GM21526 (cell line): ENCODE measurements at regions not wholly inside any gene's neighbourhood (a gene's known extent, or its start where the extent isn't known, plus 50 kb on each side); places are given as distances from the start of the nearest gene placed in this dataset.

Source experiments
- ATAC-seq: cut with Tn5 transposase; IDR thresholded peaks from one replicate; pipeline ENCODE4 v1.9.1; 2021; ENCODE audit warnings: moderate library complexity; ENCODE audit not compliant: unreplicated experiment, low FRiP score

GRCh38 chr13:26942184-26942583 is 181.6 kb upstream of the GPR12 start:
- no peak for ATAC-seq

DNA sequence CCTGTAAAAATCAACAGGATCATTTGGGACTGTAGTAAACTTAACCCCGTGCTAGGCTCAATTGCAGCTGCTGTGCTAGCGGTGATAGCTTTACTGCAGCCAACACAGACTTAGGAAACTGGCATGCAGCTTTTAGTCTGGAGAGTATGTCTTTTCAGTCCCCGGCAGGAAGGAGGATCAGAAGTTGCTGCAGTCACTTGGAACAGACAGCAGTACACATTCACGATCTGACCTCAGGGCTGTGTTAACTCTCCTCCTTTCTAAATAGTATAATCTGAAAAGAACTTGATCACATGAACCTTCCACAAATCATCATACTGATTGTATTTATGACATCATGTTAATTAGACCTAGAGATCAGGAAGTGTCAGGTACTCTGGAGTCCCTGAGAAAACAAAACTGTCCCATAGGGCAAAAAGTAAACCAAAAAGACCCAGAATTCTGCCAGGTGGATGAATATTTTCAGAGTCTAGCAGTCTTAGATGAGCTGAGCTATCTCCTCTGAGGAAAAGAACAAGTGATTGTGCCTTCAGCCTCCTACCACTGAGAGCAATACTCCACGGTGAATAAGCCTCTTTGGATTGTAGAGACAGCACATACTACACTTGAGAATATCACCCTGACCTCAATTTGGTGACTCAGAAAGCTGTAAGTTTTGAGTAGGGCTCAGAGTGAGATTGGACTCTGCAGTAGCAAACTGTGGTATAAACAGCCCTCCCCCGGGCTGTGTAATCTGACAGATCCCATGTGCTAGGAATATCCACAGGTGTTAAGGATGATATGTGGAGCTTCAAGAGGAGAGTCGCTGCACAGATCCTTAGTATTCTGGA is 181.0 kb upstream of the GPR12 start:
- ATAC-seq, result no peak

DNA sequence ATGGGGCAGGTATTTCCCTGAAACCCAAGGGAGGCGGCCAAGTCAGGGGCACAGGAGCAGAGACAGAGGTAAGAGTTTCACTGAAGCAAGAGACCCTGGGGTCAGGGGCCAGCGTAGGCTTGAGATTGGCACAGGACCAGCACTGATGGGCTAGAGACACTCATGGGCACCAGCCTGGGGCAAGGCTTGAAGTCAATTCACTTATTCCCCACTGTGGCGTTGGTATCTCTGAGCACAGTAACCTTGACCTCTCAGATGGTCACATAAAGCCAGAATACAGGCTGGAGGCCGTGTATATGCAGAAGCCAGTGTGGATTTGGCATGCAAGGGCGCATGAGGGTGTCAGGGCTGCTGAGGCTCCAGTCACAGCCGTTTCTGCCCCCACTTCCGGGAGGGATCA is 173.5 kb upstream of the GPR12 start:
- no peak for ATAC-seq

DNA sequence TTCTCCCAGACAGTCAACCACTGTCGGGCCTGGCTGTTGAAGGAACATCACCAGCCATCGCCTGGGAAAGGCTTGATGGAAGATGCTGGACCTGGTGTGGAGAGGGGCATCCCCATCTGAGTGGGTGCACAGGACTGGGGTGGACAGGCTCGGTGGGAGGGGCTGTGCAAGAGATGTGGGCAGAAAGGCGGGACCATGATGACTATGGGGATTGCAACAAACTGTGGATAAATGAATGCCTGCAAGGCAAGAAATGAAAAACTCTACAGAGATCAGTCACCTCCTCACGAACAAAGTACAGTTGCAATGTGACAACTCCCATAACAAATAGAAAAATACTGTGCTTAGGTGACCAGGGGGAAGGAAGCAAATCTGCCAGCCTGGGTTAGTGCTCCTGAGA is 171.9 kb upstream of the GPR12 start:
- ATAC-seq, result no peak

DNA sequence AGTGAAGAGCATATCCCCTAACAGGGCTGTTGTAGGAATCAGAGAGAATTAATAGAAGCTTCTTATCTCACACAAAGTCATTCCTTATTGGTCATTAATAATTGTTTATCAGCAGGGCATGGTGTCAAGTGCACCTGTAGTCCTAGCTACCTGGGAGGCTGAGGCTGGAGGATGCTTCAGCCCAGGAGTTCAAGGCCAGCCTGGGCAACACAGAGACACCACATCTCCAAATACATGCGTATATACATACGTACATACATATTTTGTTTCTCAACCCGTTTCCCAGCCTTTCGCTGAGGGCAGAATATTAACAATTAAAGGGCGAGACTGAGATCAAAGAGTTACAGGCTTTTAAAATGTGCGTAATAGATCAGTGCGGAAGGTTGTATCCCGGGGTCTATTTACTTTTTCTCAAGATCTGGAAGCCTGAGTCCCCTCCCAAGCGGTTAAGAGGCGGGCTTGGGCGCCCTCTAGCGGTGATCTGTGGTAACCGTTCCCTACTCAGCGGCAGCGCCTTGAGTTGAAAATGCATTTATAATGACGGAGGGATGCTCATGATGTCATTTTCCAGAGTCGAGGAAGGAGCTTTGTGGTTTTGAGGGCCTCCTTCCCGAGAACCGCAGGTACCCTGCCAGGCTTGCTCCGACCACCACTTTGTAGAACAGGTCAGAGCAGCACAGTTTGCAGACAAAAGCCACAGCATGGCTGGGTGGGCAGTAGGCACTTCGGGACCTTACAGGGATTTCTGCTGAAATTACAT is 169.6 kb upstream of the GPR12 start:
- ATAC-seq, result no peak

GRCh38 chr13:26927511-26927910 is 166.9 kb upstream of the GPR12 start:
- no peak for ATAC-seq

- no peak for ATAC-seq
Measured at GRCh38 chr13:26926371-26926770, 165.8 kb upstream of the GPR12 start.

DNA sequence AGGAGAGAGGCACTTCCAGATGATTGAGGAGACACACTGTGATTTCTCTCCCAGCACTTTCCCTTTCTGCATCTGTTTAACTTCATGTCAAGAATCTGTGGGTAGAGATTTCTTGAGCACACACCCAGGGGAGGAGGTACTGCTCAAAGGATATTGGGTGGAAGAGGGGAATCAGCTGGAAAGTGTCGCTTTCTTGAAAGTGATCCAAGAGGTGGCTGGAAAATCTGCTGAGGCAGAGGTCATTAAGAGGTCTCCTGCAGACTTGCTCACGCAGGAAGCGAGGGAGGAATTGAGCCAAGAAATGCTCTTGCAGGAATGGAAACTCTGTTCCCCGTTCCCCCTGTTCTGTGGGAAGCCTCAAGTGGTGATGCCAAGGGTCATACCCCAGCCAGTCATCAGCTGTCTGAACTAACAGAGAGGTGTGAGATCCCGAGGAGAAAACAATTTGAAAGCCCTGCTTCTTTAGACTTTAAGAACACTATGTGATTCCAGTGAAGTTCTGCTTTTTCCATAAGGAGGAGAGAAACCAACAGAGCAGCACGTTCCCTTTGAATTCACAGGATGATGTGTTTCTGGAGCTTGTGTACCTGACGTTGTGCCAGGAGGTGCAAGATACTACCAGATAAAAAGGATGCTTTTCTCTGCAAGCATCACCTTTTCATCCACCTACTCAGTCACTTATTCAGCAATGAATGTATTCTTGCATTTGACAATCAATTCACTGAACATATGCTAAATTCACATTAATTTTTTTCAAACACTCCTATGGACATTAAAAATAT is 163.4 kb upstream of the GPR12 start:
- no peak for ATAC-seq

- no peak for ATAC-seq
Measured at GRCh38 chr13:26921918-26922317, 161.3 kb upstream of the GPR12 start.

- no peak for ATAC-seq
Measured at GRCh38 chr13:26920614-26921355, 160.2 kb upstream of the GPR12 start.

DNA sequence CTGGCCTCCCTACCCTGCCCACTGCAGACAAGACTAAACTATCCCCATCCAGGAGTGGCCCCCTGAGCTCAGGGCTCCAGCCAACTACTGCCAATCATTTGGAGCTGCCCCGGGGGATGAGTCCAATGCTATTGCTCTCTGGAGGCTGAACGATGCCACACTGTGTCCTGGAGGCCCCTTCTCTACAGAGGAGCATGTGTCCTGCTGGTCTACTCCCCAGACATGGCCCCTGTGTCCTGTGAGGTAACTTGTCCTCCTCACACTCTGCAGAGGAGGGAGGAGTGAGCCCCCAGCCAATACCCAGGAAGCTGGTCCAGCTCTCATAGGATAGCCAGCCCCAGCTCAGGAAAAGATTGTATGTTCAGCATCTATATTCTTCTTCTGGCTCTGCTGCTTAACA is 159.1 kb upstream of the GPR12 start:
- ATAC-seq, result no peak

GRCh38 chr13:26919311-26919710 is 158.7 kb upstream of the GPR12 start:
- no peak for ATAC-seq

- no peak for ATAC-seq
Measured at GRCh38 chr13:26914624-26915023, 154.0 kb upstream of the GPR12 start.

DNA sequence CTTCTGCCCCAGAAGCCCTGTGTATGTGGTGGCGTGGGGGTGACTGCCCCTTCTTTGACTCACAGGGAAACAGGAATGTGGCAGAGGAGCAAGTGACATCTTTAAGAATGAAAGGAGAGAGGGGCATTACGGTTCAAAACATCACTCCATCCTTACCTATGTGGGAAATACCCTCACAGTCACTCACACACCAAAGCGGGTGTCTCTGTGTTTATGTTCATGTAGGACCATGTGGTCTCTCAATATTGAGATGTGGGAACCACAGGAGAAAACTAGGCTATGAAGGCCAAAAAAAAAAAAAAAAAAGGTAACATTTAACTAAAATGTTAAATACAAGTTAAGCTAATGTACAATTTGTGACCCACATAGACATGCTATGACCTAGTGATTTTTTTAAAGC is 153.6 kb upstream of the GPR12 start:
- no peak for ATAC-seq

GRCh38 chr13:26910754-26911465 is 150.3 kb upstream of the GPR12 start:
- no peak for ATAC-seq

- no peak for ATAC-seq
Measured at GRCh38 chr13:26909477-26909876, 148.9 kb upstream of the GPR12 start.

DNA sequence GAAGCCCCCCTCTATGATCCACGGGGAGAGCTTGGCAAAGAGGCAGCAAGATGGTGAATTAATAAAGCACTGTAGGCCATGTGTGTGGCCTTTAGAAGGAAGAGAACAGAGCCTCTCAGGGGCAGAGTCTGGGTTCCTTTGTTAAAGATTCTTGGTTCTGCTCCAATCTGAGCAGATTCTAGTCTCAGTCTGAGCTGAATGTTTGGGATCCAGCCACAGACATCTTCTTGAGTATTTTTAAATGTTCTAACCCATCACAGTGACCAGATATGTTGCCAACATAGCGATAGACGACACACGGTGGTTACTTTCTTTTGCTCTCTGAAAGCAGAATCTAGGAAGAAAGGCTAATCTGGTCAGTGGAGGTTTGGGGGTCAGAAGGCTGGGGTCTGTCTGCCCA is 147.5 kb upstream of the GPR12 start:
- no peak for ATAC-seq

DNA sequence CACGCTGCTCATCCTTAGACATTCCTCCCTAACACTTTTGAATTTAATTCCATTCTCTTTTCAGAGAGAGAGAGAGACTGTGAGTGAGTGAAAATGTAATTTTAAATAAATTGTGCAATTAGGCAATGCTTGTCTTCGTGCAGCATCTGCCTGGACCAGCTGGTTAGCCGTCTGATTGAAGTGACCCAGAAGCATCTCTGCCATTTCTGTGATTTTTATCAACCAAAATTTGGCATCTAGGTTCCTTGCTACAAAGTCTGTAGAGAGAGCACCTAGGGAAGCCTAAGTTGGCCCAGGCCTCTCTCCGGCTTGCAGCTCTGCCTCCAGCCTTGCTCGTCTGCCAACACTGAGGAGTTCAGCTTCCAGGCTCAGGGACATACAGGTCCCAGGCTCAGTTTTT is 138.6 kb upstream of the GPR12 start:
- no peak for ATAC-seq

DNA sequence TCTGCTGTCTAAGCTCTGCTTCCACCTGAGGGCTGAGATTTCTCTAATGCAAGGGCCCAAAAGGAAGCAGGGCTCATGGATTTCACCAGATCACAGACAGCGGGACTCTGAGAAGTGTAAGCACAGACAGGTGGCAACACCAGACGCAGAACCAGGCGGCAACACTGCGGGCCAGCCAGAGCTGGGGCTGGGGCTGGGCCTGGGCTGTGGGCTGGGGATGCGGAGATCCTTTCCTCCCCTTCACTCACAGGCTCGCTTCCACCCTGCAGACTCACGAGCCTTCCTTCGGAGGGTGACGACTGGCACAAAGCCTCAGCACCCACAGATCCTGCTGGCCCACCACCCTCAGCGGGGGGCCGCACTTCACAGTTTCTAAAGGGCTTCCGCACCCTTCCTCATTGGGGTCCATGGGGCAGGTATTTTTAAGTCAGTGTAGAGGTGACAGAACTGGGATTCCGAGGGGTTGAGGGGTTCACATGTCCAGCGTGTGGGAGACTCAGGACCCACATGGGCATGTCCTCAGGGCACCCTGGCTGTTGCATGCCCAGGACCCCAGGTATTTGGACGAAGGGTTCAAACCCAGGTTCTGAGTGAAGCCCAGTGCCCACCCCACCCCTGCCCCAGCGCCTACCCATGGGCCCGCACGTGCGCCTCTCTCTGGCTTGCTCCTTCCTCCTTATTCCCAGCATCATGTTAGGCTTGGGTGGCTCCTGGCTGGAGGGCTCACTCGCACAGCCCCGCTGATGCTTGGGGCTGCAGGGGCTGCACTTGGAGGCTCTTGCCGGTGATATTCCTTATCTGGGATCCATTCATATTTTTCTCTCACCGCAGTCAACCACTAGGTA is 137.3 kb upstream of the GPR12 start:
- no peak for ATAC-seq
